GM12878 (cell line): ENCODE measurements at regions not wholly inside any gene's neighbourhood (a gene's known extent, or its start where the extent isn't known, plus 50 kb on each side); places are given as distances from the start of the nearest gene placed in this dataset.
A peak's percentile ranks its signal among the peaks of the same experiment; 100 is the strongest.

Experiments
- BCL3 ChIP-seq: IDR thresholded peaks from 2 replicates; pipeline ENCODE4 v1.6.1; 2011; ENCODE audit warnings: borderline replicate concordance, low read depth, mild to moderate bottlenecking, moderate library complexity, low read length; ENCODE audit not compliant: insufficient read depth, poor library complexity, severe bottlenecking
- BRCA1 ChIP-seq: IDR thresholded peaks from 2 replicates; pipeline ENCODE4 v1.6.1; 2011; ENCODE audit warnings: low read depth, low read length, improper control_type of control experiment
- CHD1 ChIP-seq: IDR thresholded peaks from 2 replicates; pipeline ENCODE4 v1.6.1; 2012; ENCODE audit warnings: low read depth, low read length, improper control_type of control experiment
- CREM ChIP-seq: IDR thresholded peaks from 2 replicates; pipeline ENCODE4 v1.6.1; 2014; ENCODE audit warnings: antibody characterized with exemption, low read depth
- E2F4 ChIP-seq: IDR thresholded peaks from 2 replicates; pipeline ENCODE4 v1.6.1; 2012; ENCODE audit warnings: low read depth, low read length, improper control_type of control experiment
- EED ChIP-seq: sonication (generic); IDR thresholded peaks from 2 replicates; pipeline ENCODE4 v1.6.1; 2016; ENCODE audit warnings: antibody characterized with exemption, low read depth
- ELK1 ChIP-seq: IDR thresholded peaks from 2 replicates; pipeline ENCODE4 v1.6.1; 2012; ENCODE audit warnings: low read depth, low read length, improper control_type of control experiment
- IRF4 ChIP-seq: IDR thresholded peaks from 2 replicates; pipeline ENCODE4 v1.6.1; 2011; ENCODE audit warnings: low read depth, low read length
- IRF5 ChIP-seq: fragments of 450-650 bp; IDR thresholded peaks from 2 replicates; pipeline ENCODE4 v1.6.1; 2017; ENCODE audit warnings: borderline replicate concordance
- MTA3 ChIP-seq: IDR thresholded peaks from 2 replicates; pipeline ENCODE4 v1.6.1; 2012; ENCODE audit warnings: low read length, inconsistent platforms, borderline replicate concordance
- NR2C1 ChIP-seq: fragments of 450-650 bp; IDR thresholded peaks from 2 replicates; pipeline ENCODE4 v1.6.1; 2017; ENCODE audit warnings: antibody characterized with exemption, mild to moderate bottlenecking, moderate library complexity
- RELB ChIP-seq: fragments of 450-650 bp; IDR thresholded peaks from 2 replicates; pipeline ENCODE4 v1.6.1; 2017; ENCODE audit warnings: low read depth, mild to moderate bottlenecking, moderate library complexity
- SMAD1 ChIP-seq: fragments of 450-650 bp; IDR thresholded peaks from 2 replicates; pipeline ENCODE4 v1.6.1; 2018; ENCODE audit warnings: mild to moderate bottlenecking, low read depth; ENCODE audit not compliant: partially characterized antibody
- ZNF274 ChIP-seq: IDR thresholded peaks from one replicate; pipeline ENCODE4 v1.8.0; 2011; ENCODE audit not compliant: insufficient read length, insufficient read depth
- ZNF592 ChIP-seq: fragments of 450-650 bp; IDR thresholded peaks from 2 replicates; pipeline ENCODE4 v1.6.1; 2017; ENCODE audit warnings: mild to moderate bottlenecking, moderate library complexity
- ZNF622 ChIP-seq: fragments of 450-650 bp; IDR thresholded peaks from 2 replicates; pipeline ENCODE4 v1.6.1; 2017; ENCODE audit warnings: mild to moderate bottlenecking, inconsistent platforms

- peak; percentile 51 for TF ChIP-seq BCL3
- TF ChIP-seq BRCA1 = no peak
- no peak for TF ChIP-seq IRF5
- TF ChIP-seq SMAD1 = peak; percentile 56
- TF ChIP-seq RELB = peak; percentile 80; the same call in 1 of the 2 replicates
- no peak for TF ChIP-seq E2F4
- peak; percentile 87 for TF ChIP-seq CREM
- TF ChIP-seq IRF4 = peak; percentile 16; the same call in 1 of the 2 replicates
- peak; percentile 38; the same call in 1 of the 2 replicates for TF ChIP-seq CHD1
- no peak for TF ChIP-seq ZNF622
- no peak for TF ChIP-seq MTA3
- peak; percentile 66 for TF ChIP-seq EED
- peak; percentile 56 for TF ChIP-seq NR2C1
- TF ChIP-seq ELK1 = no peak
- no peak for TF ChIP-seq ZNF274
- 0 out of 2 replicates have a peak, but pooled peaks have one; percentile 46 for TF ChIP-seq ZNF592
These were observed 72.8 kb downstream of the S1PR1 start (continued) for GRCh38 chr1:101309334-101310311.
